Choroid plexus epithelial cell (primary cell): ENCODE measurements at regions not wholly inside any gene's neighbourhood (a gene's known extent, or its start where the extent isn't known, plus 50 kb on each side); places are given as distances from the start of the nearest gene placed in this dataset.

ENCODE experiments used
- DNase-seq: peaks from one replicate; pipeline ENCODE4 v3.0.0-alpha.2; 2010; ENCODE audit warnings: low read depth
- H3K4me3 ChIP-seq: 2 replicates; pipeline ENCODE4 v1.5.1; 2011; ENCODE audit warnings: low read depth, mild to moderate bottlenecking, control low read depth, low read length, moderate library complexity
- CTCF ChIP-seq: conservative IDR thresholded peaks from 2 replicates; pipeline ENCODE4 v1.5.1; 2011; ENCODE audit warnings: low read depth, mild to moderate bottlenecking, control low read depth, inconsistent platforms, low read length, moderate library complexity

- DNase-seq: no peak
- TF ChIP-seq CTCF: no peak
- no peak overlapping the region for H3K4me3 ChIP-seq
Observed at GRCh38 chr12:105804591-105805265, 334.0 kb downstream of the NUAK1 start.

GRCh38 chr12:105805730-105806399, 332.9 kb downstream of the NUAK1 start:
- no peak for DNase-seq
- no peak overlapping the region for H3K4me3 ChIP-seq

GRCh38 chr12:105806400-105806770, 332.4 kb downstream of the NUAK1 start:
- TF ChIP-seq CTCF: no peak
- no peak for DNase-seq
- H3K4me3 ChIP-seq: no peak overlapping the region

More at GRCh38 chr12:105805730-105806399, 332.9 kb downstream of the NUAK1 start:
- TF ChIP-seq CTCF: no peak

- TF ChIP-seq CTCF: no peak
- no peak overlapping the region for H3K4me3 ChIP-seq
- DNase-seq: no peak
Observed at GRCh38 chr12:105812366-105812765, 326.4 kb downstream of the NUAK1 start.

GRCh38 chr12:105813201-105813600, 325.6 kb downstream of the NUAK1 start:
- no peak for TF ChIP-seq CTCF
- DNase-seq: no peak
- H3K4me3 ChIP-seq: no peak overlapping the region

GRCh38 chr12:105814283-105814682, 324.5 kb downstream of the NUAK1 start:
- no peak overlapping the region for H3K4me3 ChIP-seq
- TF ChIP-seq CTCF: no peak
- DNase-seq: no peak

GRCh38 chr12:105819549-105819948, 319.2 kb downstream of the NUAK1 start:
- TF ChIP-seq CTCF: no peak
- H3K4me3 ChIP-seq: no peak overlapping the region
- no peak for DNase-seq
